SU-DHL-6 (cell line): ENCODE measurements at regions not wholly inside any gene's neighbourhood (a gene's known extent, or its start where the extent isn't known, plus 50 kb on each side); places are given as distances from the start of the nearest gene placed in this dataset.

Source experiments
- CTCF ChIP-seq: fragments of 200-600 bp; sonication (generic); IDR thresholded peaks from one replicate; pipeline ENCODE4 v1.5.1; 2017; ENCODE audit warnings: antibody characterized with exemption, mild to moderate bottlenecking, low read length, moderate library complexity; ENCODE audit not compliant: insufficient read depth, poor library complexity, severe bottlenecking
- EZH2phosphoT487 ChIP-seq: fragments of 200-600 bp; sonication (generic), shearing (Covaris generic); conservative IDR thresholded peaks from 2 replicates; pipeline ENCODE4 v1.6.1; 2018; ENCODE audit warnings: mild to moderate bottlenecking, antibody characterized with exemption, low read length, moderate library complexity, mixed read lengths

DNA sequence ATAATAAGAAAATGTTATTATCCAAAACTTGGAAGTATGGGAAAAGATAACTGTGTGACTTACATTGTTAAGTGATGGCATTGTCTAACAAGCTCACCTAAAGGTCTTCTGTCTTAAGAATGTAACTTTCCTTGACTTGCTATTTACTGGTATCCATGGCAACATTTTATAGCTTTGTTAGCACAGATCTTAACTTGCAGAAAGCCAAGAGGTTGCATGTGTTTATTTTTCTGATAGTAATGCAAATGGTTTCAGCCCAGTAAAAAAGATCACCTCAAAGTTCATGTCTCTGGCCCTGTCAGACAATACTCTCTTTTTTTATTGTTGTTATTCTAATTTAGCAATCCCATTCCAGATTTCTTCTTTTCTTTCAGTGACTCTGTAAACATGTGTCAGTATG, 425.3 kb downstream of the SPRY1 start:
- no peak for TF ChIP-seq CTCF
- no peak for TF ChIP-seq EZH2phosphoT487
